ENCODE measurements at regions not wholly inside any gene's neighbourhood (a gene's known extent, or its start where the extent isn't known, plus 50 kb on each side); places are given as distances from the start of the nearest gene placed in this dataset.

DNA sequence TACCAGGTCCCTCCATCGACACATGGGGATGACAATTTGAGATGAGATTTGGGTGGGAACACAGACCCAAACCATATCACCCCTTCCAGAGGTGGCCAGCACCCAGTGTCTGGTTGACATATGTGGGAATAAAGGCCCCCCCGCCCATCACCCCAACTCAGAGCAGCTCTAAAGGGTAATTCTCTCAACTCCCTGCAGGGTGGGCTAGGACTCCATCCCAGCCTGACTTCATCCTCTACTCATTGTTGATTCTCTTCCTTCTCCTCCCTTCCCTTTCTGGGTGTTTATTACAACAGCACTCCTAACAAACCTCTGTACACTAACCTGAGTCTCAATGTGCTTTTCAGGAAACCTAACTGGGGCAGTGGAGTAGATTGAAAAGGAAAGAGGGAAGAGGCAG lies 339.9 kb downstream of the ACTL7B start:
- DNase-seq (ENCODE audit: low read depth, low spot score): no peak

- no peak for DNase-seq (ENCODE audit: low read depth, low spot score)
Measured at GRCh38 chr9:108512426-108513173, 343.2 kb downstream of the ACTL7B start.

DNA sequence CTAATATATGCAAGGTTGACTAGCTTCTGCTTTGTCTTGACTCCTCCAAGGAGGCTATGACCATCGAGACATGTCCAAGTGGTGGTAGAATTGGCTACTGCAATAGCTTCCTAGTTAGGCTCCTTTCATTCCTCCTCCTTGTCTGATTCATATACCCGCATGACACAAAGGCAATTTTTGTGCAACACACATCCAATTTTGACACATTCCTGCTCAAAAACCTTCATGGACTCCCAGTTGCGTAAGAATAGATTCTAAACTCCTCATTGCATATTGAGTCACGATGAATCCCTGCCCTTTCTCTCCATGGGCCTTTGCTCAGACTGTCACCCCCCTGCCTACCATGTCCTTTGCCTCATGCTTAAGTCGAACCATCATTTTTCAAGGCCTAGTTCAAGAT lies 344.5 kb downstream of the ACTL7B start:
- no peak for DNase-seq (ENCODE audit: low read depth, low spot score)

GRCh38 chr9:108496846-108497245 lies 358.9 kb downstream of the ACTL7B start:
- DNase-seq (ENCODE audit: low read depth, low spot score): no peak

DNA sequence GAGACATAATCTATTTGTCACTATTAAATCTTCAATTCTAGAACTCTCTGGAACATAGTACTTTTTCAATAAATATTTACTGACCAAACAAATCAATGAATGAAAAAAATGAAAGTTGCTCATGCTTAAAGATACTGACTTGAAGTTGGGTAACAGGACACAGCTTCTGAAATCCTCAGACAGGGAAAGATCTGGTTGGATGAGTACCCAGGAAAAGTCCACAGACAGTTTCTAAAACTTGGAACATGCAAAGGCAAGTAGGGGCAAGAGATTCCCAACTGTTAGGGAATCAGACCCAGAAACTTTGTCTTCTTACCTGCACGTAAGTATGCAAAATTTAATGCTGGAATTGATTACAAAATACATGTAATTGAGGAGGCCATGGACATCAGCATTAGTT lies 366.2 kb downstream of the ACTL7B start:
- DNase-seq (ENCODE audit: low read depth, low spot score): no peak

DNA sequence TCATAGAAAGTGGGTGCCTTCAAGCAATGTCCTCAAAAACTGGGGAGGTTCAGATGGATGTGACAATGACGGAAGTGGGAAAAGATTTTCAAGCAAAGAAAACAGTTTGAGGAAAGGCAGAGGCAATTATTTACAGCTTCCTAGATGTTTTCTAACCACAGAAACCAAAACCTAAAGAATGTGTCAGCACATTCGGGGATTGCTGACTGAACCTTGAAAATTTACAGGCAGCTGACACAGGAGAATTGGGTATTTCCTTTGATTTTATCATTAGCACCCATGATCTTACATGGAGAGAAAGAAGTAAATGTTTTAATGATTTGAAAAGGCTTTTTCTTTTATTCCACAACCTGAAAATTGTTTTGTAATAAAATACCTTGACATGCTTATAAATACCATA lies 369.0 kb downstream of the ACTL7B start:
- DNase-seq (ENCODE audit: low read depth, low spot score): no peak

DNA sequence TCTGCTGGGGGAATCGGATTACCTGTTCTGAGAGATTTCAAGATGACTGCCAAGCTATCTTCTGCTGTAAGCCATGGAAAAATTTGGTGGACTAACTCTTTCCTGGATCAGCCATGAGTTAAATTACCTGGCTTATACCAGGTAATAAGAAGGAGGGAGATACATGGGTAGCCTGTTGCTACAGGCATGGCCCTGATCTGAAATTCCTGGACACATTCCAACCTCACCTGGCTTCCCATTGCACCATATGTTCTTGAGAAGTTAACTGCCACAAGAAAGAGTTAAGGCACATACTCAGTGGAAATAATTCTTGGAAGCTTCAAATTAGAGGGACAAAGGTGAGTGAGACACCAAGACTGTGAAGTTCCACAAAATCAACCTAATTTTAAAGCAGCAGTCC lies 371.3 kb downstream of the ACTL7B start:
- DNase-seq (ENCODE audit: low read depth, low spot score): no peak

- no peak for DNase-seq (ENCODE audit: low read depth, low spot score)
Measured at GRCh38 chr9:108483676-108484075, 372.1 kb downstream of the ACTL7B start.

GRCh38 chr9:108479989-108480652 lies 375.7 kb downstream of the ACTL7B start:
- DNase-seq (ENCODE audit: low read depth, low spot score): no peak

GRCh38 chr9:108478431-108479332 lies 377.1 kb downstream of the ACTL7B start:
- DNase-seq (ENCODE audit: low read depth, low spot score): peak; percentile 22

DNA sequence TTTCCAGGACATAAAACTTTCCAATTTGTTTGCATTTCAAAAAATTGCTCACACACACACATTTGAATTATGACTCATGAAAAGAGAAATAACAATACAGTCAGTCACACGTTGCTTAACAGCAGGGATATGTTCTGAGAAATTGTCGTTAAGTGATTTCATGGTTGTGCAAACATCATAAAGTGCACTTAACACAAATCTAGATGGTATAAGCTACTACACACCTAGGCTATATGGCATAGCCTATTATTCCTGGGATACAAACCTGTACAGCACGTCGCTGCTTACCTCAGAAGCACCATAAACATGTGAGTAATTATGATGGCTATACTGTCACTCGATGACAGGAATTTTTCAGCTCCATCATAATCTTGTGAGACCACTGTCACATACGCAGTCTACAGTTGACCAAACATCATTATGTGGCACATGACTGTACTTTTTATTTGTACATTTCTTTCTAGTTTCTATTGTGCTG lies 378.2 kb downstream of the ACTL7B start:
- no peak for DNase-seq (ENCODE audit: low read depth, low spot score)

DNA sequence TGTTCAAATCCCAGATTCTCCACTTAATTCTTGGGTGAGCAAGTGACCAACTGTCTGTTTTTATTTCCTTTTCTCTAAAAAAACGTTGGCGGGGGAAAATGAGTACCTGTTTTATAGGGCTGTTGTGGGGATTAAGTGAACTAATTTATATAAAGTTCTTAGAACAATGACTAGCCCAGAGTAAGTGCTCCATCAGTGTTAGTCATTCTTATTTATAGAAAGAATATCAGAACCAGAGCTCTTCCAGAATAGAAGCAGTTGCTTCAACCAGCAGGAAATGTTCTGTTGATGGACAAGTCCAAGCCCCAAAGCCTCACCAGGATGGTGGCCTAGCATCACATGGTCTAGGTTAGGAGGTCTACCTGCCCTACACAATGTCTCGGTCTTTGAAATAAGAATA lies 379.2 kb downstream of the ACTL7B start:
- no peak for DNase-seq (ENCODE audit: low read depth, low spot score)

- no peak for DNase-seq (ENCODE audit: low read depth, low spot score)
Measured at GRCh38 chr9:108475813-108476212, 380.0 kb downstream of the ACTL7B start.

- DNase-seq (ENCODE audit: low read depth, low spot score): no peak
Measured at GRCh38 chr9:108474356-108474755, 381.4 kb downstream of the ACTL7B start.

GRCh38 chr9:108473209-108474112 lies 382.3 kb downstream of the ACTL7B start:
- no peak for DNase-seq (ENCODE audit: low read depth, low spot score)

DNA sequence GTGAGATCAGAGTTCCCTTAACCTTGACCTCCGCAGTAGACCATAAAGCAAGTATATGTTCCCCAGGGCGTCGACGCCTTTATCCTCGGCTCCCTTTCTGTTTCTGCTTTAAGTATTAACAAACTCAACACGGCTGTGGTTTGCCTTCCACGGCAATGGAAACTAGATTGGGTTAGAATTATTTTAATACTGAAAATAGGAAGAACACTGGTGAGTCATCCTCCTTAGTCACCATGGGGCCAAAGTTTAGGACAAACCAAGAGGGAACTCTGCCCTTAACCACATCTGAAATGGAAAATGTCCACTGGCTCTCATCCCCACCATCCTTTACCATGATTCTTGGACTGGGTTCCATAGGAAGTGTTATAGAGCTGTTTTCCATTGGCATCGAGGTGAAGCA lies 386.1 kb downstream of the ACTL7B start:
- no peak for DNase-seq (ENCODE audit: low read depth, low spot score)

DNA sequence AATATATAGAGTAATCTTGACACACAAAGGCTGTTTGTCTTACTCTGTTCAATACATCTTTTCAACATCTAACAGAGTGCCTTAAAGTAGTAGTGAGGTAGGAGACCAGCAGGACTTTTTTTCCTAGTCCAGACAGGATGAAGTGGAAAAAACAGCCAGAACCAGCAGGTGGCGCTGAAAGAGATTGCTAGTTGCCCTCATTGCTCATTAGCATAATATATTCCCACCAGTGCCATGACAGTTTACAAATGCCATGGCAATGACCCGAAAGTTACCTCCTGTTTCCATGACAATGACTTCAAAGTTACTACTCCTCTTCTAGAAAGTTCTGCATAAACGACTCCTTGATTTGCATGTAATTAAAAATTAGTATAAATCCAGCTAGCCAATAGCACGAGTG lies 387.4 kb downstream of the ACTL7B start:
- DNase-seq (ENCODE audit: low read depth, low spot score): no peak

GRCh38 chr9:108467653-108468324 lies 388.0 kb downstream of the ACTL7B start:
- DNase-seq (ENCODE audit: low read depth, low spot score): no peak

DNA sequence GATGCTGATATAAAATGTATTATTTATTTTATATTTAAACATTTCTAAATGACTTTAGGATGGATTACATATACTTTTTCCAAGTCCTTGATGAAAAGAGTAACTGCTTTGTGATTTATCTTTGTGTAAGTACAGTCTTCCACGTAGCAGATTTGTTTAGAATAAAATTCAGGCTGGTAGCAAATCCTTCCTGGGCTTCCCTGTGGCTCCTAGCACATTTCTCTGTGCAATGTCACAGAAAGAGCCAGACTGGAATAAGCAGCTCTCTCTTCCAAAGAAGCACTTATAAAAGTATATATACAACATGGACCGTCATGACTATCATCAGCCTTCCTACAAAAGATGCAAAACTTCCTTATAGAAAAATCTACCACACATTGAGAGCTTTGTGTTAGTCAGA lies 388.6 kb downstream of the ACTL7B start:
- no peak for DNase-seq (ENCODE audit: low read depth, low spot score)

DNA sequence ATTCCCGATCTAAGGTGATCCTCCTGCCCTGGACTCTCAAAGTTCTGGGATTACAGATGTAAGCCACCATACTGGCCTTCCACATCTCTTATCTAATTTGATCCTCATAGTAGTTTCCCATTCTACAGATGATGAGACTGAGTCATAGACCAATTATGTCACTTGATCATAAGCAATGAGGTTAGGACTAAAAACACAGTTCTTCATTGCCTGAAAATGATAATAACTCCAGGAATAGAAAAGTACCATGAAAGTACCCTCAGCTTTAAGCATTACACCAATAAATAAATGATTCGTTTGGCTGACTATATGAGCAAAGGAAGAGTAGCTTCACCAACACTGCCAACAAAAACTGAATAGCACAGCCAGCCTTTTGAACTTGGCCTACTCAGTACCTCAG lies 389.5 kb downstream of the ACTL7B start:
- DNase-seq (ENCODE audit: low read depth, low spot score): no peak
